GM19025 (cell line): ENCODE measurements at regions not wholly inside any gene's neighbourhood (a gene's known extent, or its start where the extent isn't known, plus 50 kb on each side); places are given as distances from the start of the nearest gene placed in this dataset.

ENCODE experiments used
- ATAC-seq: cut with Tn5 transposase; IDR thresholded peaks from one replicate; pipeline ENCODE4 v1.9.1; 2021; ENCODE audit warnings: mild to moderate bottlenecking, low read depth, moderate library complexity; ENCODE audit not compliant: unreplicated experiment

- no peak for ATAC-seq
Observed at GRCh38 chr6:44500074-44500473, 112.6 kb downstream of the CDC5L start.

- ATAC-seq = no peak
Observed at GRCh38 chr6:44503471-44503870, 116.0 kb downstream of the CDC5L start.

- no peak for ATAC-seq
Observed at GRCh38 chr6:44504301-44504791, 116.8 kb downstream of the CDC5L start.

DNA sequence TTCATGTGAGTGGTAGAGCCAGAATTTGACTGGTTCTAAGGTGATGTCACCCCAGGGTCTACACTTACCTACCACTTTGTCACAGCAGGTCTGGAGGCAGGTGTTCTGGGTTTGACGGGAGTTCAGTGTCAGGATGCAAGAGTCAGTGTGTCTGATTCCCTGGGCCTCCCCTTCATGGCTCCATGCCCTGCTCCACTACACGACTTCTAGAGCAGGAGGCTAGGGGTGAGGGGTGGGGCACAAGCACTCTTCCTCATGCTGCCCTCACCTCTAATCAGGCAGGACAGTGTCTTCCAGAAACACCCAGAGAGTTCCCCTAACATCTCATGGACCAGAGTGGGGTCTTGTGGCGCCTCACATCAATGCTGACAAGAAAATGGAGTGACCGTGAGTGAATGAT is 118.2 kb downstream of the CDC5L start:
- no peak for ATAC-seq

DNA sequence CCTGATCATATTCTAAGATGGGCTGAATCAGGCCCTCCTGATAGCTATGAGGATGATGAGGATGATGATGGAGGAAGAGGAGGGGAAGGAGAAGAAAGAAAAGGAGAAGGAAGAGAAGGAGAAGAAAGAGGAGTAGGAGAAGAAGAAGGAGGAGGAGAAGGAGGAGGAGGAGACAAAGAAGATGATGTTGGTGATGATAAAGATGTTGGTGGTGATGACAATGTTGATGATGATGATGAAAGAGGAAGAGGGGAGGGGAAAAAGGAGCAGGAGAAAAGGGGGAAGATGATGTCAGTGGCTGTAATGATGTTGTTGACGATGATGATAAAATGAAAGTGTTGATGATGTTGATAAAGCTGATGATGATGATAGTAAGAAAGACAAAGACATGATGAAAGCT is 119.5 kb downstream of the CDC5L start:
- ATAC-seq = no peak

- ATAC-seq = no peak
Observed at GRCh38 chr6:44508646-44509045, 121.1 kb downstream of the CDC5L start.

DNA sequence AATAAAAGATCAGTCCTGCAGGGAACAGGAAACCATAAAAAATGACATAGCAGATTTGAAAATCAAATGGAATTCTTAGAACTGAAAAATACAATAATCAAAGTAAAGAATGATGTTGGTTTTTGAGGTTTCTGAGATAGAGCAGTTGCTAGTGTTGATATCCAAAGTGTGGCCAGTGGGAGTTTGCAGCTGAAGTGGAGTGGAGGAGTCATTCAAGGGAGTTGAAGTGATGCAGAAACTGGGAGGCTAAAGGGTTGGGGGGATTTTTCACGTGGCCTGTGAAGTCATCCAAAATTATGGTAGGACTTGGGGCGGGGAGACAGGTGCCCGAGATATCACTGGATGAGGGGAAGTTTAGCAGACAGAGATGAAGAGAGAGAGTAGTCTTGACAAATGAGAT is 123.6 kb downstream of the CDC5L start:
- no peak for ATAC-seq

GRCh38 chr6:44512868-44513741 is 125.6 kb downstream of the CDC5L start:
- no peak for ATAC-seq

DNA sequence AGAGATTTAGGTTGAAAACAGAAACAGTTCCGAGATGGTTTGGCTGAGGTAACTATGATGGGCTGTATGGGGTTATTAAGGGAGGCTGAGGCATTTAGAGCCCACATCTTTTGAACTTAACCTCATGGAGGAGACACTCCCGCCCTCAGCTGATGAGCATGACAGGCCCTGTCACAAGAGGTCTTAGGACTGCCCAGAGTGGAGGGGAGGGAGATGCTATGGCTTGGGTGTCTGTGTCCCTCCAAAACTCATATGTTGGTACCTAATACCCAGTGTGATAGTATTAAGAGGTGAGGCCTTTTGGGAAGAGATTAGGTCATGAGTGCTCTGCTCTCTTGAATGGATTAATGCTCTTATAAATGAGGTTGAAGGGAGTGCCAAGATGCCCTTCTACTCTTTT is 126.6 kb downstream of the CDC5L start:
- ATAC-seq = no peak

DNA sequence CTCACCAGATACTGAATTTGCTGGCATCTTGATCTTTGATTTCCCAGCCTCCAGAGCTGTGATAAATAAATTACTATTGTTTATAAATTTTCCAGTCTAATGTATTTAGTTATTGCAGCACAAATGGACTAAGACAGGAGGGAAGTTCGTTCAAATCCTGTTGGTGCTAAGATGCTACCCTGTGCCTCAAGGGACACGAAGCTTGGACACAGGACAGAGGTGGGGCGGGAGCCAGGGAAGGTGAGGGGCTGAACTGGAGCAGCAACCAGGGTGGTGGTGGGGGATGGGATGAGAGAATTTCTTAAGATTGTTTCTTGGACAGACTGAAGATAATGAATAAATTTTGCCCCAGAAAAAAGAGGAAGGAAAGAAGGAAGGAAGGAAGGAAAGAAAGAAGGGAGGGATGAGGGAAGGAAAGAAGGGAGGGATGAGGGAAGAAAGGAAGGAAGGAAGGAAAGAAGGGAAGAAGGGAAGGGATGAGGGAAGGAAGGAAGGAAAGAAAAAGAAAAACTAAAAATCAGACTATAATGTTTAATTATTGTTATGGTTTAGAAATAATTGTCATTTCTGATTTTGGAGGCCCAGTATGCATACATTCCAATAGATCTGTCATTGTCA is 127.2 kb downstream of the CDC5L start:
- no peak for ATAC-seq

DNA sequence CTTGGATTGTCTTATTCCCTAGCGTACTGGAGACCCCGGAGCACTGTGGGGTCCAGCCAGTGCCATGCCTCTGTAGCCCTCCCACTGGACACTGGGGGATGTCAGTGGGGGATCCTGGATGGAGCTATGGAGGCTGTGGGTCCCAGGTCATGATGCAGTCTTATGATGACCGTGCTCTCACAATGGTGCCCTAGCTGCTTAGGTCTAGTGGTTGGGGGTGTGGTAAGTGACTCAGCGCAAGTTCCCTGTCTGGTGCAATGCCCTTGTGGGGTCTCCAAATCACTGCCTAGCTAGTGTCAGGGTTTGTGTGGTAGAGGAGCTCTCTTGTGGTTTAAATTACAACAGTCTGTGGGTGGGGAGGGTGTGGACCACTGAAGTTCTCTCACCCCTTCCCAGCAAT is 135.4 kb downstream of the CDC5L start:
- ATAC-seq = no peak

GRCh38 chr6:44524476-44525227 is 137.1 kb downstream of the CDC5L start:
- ATAC-seq = peak; percentile 76

GRCh38 chr6:44525761-44526351 is 138.3 kb downstream of the CDC5L start:
- no peak for ATAC-seq

DNA sequence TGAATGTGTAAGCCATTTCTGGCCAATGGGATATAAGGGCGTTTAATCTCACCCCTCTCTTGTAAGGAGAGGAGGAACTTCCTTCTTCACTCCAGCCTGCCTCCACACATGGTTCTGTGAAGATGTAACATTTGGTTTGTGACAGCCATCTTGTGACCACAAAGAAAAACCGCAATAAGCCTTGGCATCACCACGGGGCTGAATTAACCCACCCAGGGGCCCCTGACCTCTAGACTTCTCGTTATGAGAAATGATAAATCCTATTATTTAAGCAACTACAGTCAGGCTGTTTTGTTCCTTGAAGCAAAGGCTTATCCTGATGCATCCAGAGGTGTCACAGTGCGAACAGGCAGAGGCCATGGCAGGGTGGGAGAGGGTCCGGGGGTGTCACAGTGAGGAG is 139.7 kb downstream of the CDC5L start:
- no peak for ATAC-seq

- ATAC-seq = no peak
Observed at GRCh38 chr6:44527583-44528369, 140.3 kb downstream of the CDC5L start.

DNA sequence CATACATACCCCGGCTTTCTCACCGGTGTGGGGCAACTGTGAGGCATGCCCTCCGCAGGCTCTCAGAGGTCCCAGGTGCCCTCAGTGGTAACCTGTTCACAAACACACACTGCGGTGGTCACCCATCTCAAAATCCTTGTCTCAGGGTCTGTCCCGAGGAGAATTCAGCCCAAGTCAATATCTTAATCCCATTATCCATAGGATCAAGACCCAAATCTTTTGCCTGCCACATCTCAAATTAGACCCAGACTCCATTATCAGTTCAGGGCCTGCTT is 140.8 kb downstream of the CDC5L start:
- ATAC-seq = no peak

DNA sequence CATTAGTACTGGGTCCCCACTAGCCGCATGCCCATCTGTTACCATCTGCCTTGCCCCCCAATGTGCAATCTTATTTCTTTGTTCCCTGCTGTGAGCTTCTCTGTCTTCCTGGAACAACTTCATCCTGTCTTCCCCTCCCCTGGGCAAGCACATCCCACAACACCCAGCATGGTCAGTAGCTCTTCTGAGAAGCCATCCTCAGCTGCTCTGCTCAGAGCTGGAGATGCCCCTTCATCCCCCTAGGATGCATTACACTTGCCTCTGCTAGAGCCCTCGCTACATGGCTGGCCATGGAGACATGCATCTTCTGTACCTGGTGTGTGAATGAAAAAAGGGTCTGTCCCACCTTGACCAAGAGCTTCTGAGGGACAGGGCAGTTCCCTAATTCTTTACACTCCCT is 141.2 kb downstream of the CDC5L start:
- ATAC-seq = no peak

- ATAC-seq = no peak
Observed at GRCh38 chr6:44529146-44529905, 141.8 kb downstream of the CDC5L start.

DNA sequence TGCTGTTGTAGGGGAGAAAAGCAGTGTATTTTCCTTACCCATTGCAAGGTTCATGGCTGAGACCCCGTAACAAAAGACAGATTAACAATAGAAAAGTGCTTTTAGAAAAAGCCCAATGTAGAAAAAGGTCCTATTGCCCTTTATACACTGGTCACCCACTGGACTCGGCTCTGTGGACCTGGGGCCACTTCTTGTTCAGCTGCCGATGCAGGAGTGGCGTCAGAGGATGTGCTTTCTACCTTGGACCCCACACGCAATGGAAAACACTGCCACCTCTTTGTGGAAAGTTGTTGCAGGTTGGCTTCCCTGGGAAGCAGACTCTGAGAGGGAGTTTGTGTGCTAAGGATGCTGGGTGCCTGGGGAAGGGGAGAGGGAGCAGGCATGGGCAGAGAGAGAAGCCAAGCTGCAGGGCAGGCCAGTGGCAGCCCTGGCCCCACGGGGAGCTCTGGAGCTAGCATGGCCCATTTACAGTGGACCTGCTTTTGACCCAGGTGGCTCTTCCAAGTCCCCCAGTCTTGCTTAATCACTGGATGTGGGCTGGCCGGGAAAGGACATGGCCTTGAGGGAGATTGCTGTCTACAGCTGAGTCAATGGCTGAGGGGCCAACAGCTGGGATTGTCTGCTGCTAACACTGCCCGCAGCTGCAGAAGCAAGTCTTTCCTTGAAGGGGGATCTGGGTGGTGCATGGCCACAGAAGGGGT is 142.9 kb downstream of the CDC5L start:
- no peak for ATAC-seq
